PC-9 (cell line): ENCODE measurements at regions not wholly inside any gene's neighbourhood (a gene's known extent, or its start where the extent isn't known, plus 50 kb on each side); places are given as distances from the start of the nearest gene placed in this dataset.

Experiments used
- BruUV-seq: library from RNA; stranded (reverse); fragments of 400-500 nt; replicated peaks from 2 replicates; lab custom pipeline; 2021; lab: Mats Ljungman, UMichigan
- CTCF ChIA-PET: fragments of 300-600 bp; sonication (Branson Sonifier 250); formaldehyde crosslinking; loops from one replicate; lab custom pipeline; 2022; ENCODE audit warnings: antibody characterized with exemption; lab: Charles Lee
- POLR2A ChIA-PET: fragments of 300-600 bp; sonication (Branson Sonifier 250); formaldehyde crosslinking; loops from one replicate; lab custom pipeline; 2022; ENCODE audit warnings: antibody characterized with exemption; ENCODE audit not compliant: unreplicated experiment; lab: Charles Lee
- DNase-seq, 2 experiments: peaks; one replicate each; pipeline versions ENCODE4 v3.0.0 to v3.0.0-alpha.2; 2015 to 2022; ENCODE audit warnings: mixed read lengths in 1 of 2
- H2AFZ ChIP-seq: fragments of 200-600 bp; sonication (generic); 2 replicates; pipeline ENCODE4 v1.8.1; 2017; ENCODE audit warnings: antibody characterized with exemption
- H3F3A ChIP-seq: fragments of 200-600 bp; sonication (generic); 2 replicates; pipeline ENCODE4 v1.8.1; 2017; ENCODE audit warnings: antibody characterized with exemption, mild to moderate bottlenecking, low read depth; ENCODE audit not compliant: insufficient read depth
- H3K27ac ChIP-seq: fragments of 200-600 bp; sonication (generic); 2 replicates; pipeline ENCODE4 v1.6.1; 2016; ENCODE audit warnings: mixed run types
- H3K27me3 ChIP-seq: fragments of 200-600 bp; sonication (generic); 2 replicates; pipeline ENCODE4 v1.6.1; 2016; ENCODE audit warnings: low read depth, mixed run types; ENCODE audit not compliant: insufficient read depth
- H3K36me3 ChIP-seq: fragments of 200-600 bp; sonication (generic); 2 replicates; pipeline ENCODE4 v1.6.1; 2016; ENCODE audit warnings: low read depth, mixed run types
- H3K4me1 ChIP-seq: fragments of 200-600 bp; sonication (generic); replicated peaks from 2 replicates; pipeline ENCODE4 v1.6.1; 2016; ENCODE audit warnings: mixed run types; ENCODE audit not compliant: insufficient read depth
- H3K4me2 ChIP-seq: fragments of 200-600 bp; sonication (generic); 2 replicates; pipeline ENCODE4 v1.6.1; 2017; ENCODE audit warnings: mixed run types
- H3K4me3 ChIP-seq: fragments of 200-600 bp; sonication (generic); 2 replicates; pipeline ENCODE4 v1.6.1; 2016; ENCODE audit warnings: mixed run types
- H3K79me2 ChIP-seq: fragments of 200-600 bp; sonication (generic); 2 replicates; pipeline ENCODE4 v1.6.1; 2017; ENCODE audit warnings: low read depth, mixed run types
- H3K9me2 ChIP-seq: fragments of 200-600 bp; sonication (generic); 2 replicates; pipeline ENCODE4 v1.8.1; 2017; ENCODE audit warnings: mild to moderate bottlenecking; ENCODE audit not compliant: insufficient read depth
- H3K9me3 ChIP-seq: fragments of 200-600 bp; sonication (generic); 2 replicates; pipeline ENCODE4 v1.8.1; 2016; ENCODE audit warnings: low read depth; ENCODE audit not compliant: insufficient read depth
- H4K20me1 ChIP-seq: fragments of 200-600 bp; sonication (generic); 2 replicates; pipeline ENCODE4 v1.8.1; 2017; ENCODE audit not compliant: insufficient read depth
- EZH2 ChIP-seq: fragments of 200-600 bp; sonication (generic); IDR thresholded peaks from 2 replicates; pipeline ENCODE4 v1.8.0; 2017; ENCODE audit warnings: antibody characterized with exemption, low read depth
- intact Hi-C: fragments of 100-400 bp; cut with micrococcal nuclease; formaldehyde crosslinking; loops from one replicate; pipeline ENCODE4 v1.10.0; 2022; ENCODE audit not compliant: unreplicated experiment
- TF ChIP-seq, protein P1 (sequence below): fragments of 200-600 bp; sonication (generic); conservative IDR thresholded peaks from 2 replicates; pipeline ENCODE4 v1.6.1; 2017; ENCODE audit warnings: mixed run types, antibody characterized with exemption, mild to moderate bottlenecking, moderate library complexity

DNA sequence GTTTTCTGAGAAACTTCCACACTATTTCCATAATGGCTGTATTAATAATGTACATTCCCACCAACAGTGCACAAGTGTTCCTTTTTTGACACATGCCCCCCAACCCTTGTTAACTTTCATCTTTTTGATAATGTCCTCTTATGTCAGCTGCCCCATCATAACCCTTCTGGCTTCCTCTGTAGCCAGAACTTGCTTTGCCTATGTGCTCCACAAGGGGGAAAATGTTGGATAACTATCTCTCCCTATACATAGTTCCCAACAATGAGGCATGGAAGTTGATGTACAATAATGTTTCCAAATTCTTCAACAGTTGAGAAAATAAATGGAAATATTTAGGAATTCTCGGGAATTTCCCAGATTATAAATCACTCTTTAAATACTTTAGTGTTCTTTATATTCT is 142.9 kb downstream of the ASB9 start:
- Histone ChIP-seq H3K4me2 (no peak overlapping the region), H3K9me3 (no peaks in the 10 kb centered on the region), H3K27ac (no peak overlapping the region), H3K79me2 (no peaks in the 10 kb centered on the region), H2AFZ (no peak overlapping the region), H3K4me3 (no peak overlapping the region), H3K9me2 (no peaks in the 10 kb centered on the region), H3F3A (no peaks in the 10 kb centered on the region), H3K27me3 (no peaks in the 10 kb centered on the region), H4K20me1 (no peaks in the 10 kb centered on the region), H3K36me3 (no peaks in the 10 kb centered on the region), H3K4me1 (no peaks in the 10 kb centered on the region)
- ChIA-PET POLR2A (no interaction called here), CTCF (no interaction called here)
- intact Hi-C loops: no loop called here
- no peak for DNase-seq
- no TSS peak for BruUV-seq
- no peak for TF ChIP-seq EZH2

DNA sequence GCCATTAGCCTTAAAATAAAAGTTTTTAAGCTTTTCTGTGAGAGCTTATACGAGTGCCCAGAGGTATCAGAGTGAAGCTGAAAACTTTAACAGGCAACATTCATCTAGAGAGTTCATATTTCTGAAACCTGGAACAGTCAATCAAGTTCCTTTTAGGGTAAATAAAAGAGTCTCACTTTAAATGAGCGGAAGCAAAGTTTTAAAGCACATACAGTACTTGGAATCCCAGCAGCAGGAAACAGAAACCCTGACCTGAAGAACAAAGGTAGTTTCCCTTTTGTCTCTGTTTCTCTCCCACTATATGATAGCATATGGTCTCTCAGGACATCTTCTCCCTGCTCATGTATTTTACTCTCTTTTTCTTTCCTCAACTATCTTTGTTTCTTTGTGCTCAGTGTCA is 153.0 kb downstream of the ASB9 start:
- no peaks in the 10 kb centered on the region for H4K20me1 ChIP-seq
- no peaks in the 10 kb centered on the region for H3K9me2 ChIP-seq
- no peaks in the 10 kb centered on the region for H3K9me3 ChIP-seq
- no peak overlapping the region for H3K4me3 ChIP-seq
- H3K27me3 ChIP-seq: no peaks in the 10 kb centered on the region
- H3F3A ChIP-seq: no peaks in the 10 kb centered on the region
- H3K27ac ChIP-seq: no peak overlapping the region
- no peak overlapping the region for H3K4me2 ChIP-seq
- TF ChIP-seq EZH2: no peak
- TF ChIP-seq, protein P1, sequence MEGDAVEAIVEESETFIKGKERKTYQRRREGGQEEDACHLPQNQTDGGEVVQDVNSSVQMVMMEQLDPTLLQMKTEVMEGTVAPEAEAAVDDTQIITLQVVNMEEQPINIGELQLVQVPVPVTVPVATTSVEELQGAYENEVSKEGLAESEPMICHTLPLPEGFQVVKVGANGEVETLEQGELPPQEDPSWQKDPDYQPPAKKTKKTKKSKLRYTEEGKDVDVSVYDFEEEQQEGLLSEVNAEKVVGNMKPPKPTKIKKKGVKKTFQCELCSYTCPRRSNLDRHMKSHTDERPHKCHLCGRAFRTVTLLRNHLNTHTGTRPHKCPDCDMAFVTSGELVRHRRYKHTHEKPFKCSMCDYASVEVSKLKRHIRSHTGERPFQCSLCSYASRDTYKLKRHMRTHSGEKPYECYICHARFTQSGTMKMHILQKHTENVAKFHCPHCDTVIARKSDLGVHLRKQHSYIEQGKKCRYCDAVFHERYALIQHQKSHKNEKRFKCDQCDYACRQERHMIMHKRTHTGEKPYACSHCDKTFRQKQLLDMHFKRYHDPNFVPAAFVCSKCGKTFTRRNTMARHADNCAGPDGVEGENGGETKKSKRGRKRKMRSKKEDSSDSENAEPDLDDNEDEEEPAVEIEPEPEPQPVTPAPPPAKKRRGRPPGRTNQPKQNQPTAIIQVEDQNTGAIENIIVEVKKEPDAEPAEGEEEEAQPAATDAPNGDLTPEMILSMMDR: no peak
- CTCF ChIA-PET: no interaction called here
- no peaks in the 10 kb centered on the region for H3K36me3 ChIP-seq
- intact Hi-C loops: no loop called here
- no peaks in the 10 kb centered on the region for H3K79me2 ChIP-seq
- no TSS peak for BruUV-seq
- H3K4me1 ChIP-seq: no peaks in the 10 kb centered on the region
- DNase-seq: no peak
- POLR2A ChIA-PET: no interaction called here
- H2AFZ ChIP-seq: no peak overlapping the region

DNA sequence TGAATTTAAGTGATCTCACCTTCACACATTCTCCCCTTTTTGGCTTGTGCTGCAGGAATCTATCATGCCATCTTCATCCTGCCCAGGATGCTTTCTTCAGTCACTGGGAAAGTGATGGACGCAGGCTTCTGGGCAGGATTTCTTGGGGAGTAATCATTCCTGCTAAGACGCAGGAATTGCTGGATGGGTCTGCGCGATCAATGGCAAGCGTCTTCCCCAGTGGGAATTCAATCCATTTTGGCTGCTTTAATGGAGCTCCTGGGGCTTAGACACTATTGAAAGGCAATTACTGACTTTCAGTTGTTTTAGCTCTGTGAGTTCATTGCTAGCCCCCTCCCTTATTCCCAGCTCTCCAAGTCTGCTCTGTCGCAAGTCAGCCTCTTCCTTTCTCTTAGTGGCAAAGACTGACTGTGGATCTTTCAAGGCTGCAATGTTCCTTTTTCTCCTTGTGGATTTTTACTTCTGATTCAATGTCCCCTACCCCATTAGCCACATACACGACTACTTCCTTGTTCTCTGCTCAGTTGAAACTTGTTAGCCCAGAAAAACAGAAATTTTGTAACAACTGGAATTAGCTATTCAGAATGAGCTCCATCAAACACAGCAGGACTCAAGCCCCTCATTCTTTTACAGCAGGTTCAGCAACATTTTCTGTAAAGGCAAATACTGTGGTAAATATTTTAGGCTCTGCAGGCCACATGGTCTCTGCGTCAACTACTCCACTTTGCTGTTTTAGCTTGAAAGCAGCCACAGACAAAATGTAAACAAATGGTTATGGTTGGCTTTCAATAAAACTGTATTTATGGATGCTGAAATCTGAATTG is 154.9 kb downstream of the ASB9 start:
- Histone ChIP-seq H3K9me3 (no peaks in the 10 kb centered on the region), H3K27me3 (no peaks in the 10 kb centered on the region), H3K79me2 (no peaks in the 10 kb centered on the region), H3K9me2 (no peaks in the 10 kb centered on the region), H3K36me3 (no peaks in the 10 kb centered on the region), H3K27ac (no peak overlapping the region), H4K20me1 (no peaks in the 10 kb centered on the region), H2AFZ (no peak overlapping the region), H3K4me2 (no peak overlapping the region), H3F3A (no peaks in the 10 kb centered on the region), H3K4me3 (no peak overlapping the region), H3K4me1 (no peaks in the 10 kb centered on the region)
- ChIA-PET POLR2A (no interaction called here), CTCF (no interaction called here)
- BruUV-seq: no TSS peak
- TF ChIP-seq, protein P1: no peak
- no peak for TF ChIP-seq EZH2
- no peak for DNase-seq
- intact Hi-C loops: no loop called here
